ENCODE measurements at regions not wholly inside any gene's neighbourhood (a gene's known extent, or its start where the extent isn't known, plus 50 kb on each side); places are given as distances from the start of the nearest gene placed in this dataset.

GRCh38 chr11:109106151-109106906, 315.7 kb upstream of the C11orf87 start:
- H3K9ac ChIP-seq = no peak overlapping the region
- H3K79me2 ChIP-seq (ENCODE audit: insufficient read depth, low read depth) = no peaks in the 10 kb centered on the region
- no peak for TF ChIP-seq CTCF (conservative IDR thresholded peaks at IDR 0.05; ENCODE audit: low read depth, low read length)
- no peak overlapping the region for H3K27ac ChIP-seq
- H3K4me3 ChIP-seq (IDR thresholded peaks at IDR 0.05; ENCODE audit: insufficient read depth, low read depth, low read length) = no peak overlapping the region
- H4K20me1 ChIP-seq (ENCODE audit: insufficient read depth) = no peaks in the 10 kb centered on the region
- no peaks in the 10 kb centered on the region for H3K36me3 ChIP-seq (ENCODE audit: insufficient read depth)
- H3K4me2 ChIP-seq = no peak overlapping the region
- no peaks in the 10 kb centered on the region for H3K27me3 ChIP-seq (ENCODE audit: insufficient read depth, low read depth)
- no peak overlapping the region for H2AFZ ChIP-seq (ENCODE audit: low read depth)
- no peaks in the 10 kb centered on the region for H3K4me1 ChIP-seq (ENCODE audit: low read depth, poor library complexity, severe bottlenecking)

DNA sequence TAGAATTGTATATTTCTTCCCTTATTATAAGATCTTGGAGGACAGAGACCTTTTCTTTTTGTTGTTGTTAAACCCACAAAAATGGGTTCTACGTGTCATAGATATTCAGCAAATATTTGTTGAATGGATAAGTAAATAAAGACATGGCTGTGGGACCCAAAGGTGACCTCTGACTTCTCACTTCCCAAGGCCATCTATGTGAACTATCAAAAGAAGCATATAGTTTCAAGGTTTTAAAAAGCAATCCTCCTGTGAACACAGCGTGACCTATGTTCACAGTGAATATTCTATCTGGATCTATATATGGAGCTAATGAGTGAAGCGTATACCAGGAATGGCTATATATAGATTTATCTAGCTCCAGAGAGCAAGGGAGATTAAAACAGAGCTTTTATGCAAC, 312.8 kb upstream of the C11orf87 start:
- Histone ChIP-seq H4K20me1 (ENCODE audit: insufficient read depth) (no peaks in the 10 kb centered on the region), H3K9ac (no peak overlapping the region), H2AFZ (ENCODE audit: low read depth) (no peak overlapping the region), H3K27ac (no peak overlapping the region), H3K4me3 (IDR thresholded peaks at IDR 0.05; ENCODE audit: insufficient read depth, low read depth, low read length) (no peak overlapping the region), H3K36me3 (ENCODE audit: insufficient read depth) (no peaks in the 10 kb centered on the region), H3K4me2 (no peak overlapping the region), H3K4me1 (ENCODE audit: low read depth, poor library complexity, severe bottlenecking) (no peaks in the 10 kb centered on the region), H3K79me2 (ENCODE audit: insufficient read depth, low read depth) (no peaks in the 10 kb centered on the region), H3K27me3 (ENCODE audit: insufficient read depth, low read depth) (no peaks in the 10 kb centered on the region)
- no peak for TF ChIP-seq CTCF (conservative IDR thresholded peaks at IDR 0.05; ENCODE audit: low read depth, low read length)

- Histone ChIP-seq H3K79me2 (ENCODE audit: insufficient read depth, low read depth) (no peaks in the 10 kb centered on the region), H3K27ac (no peak overlapping the region), H3K9ac (no peak overlapping the region), H3K36me3 (ENCODE audit: insufficient read depth) (no peaks in the 10 kb centered on the region), H2AFZ (ENCODE audit: low read depth) (no peak overlapping the region), H3K4me2 (no peak overlapping the region), H3K27me3 (ENCODE audit: insufficient read depth, low read depth) (no peaks in the 10 kb centered on the region), H4K20me1 (ENCODE audit: insufficient read depth) (no peaks in the 10 kb centered on the region), H3K4me1 (ENCODE audit: low read depth, poor library complexity, severe bottlenecking) (no peaks in the 10 kb centered on the region), H3K4me3 (IDR thresholded peaks at IDR 0.05; ENCODE audit: insufficient read depth, low read depth, low read length) (no peak overlapping the region)
- TF ChIP-seq CTCF (conservative IDR thresholded peaks at IDR 0.05; ENCODE audit: low read depth, low read length) = no peak
Measured at GRCh38 chr11:109109571-109110315, 312.2 kb upstream of the C11orf87 start.

GRCh38 chr11:109112261-109112660, 309.7 kb upstream of the C11orf87 start:
- no peak for TF ChIP-seq CTCF (conservative IDR thresholded peaks at IDR 0.05; ENCODE audit: low read depth, low read length)
- Histone ChIP-seq H3K27me3 (ENCODE audit: insufficient read depth, low read depth) (no peaks in the 10 kb centered on the region), H3K4me3 (IDR thresholded peaks at IDR 0.05; ENCODE audit: insufficient read depth, low read depth, low read length) (no peak overlapping the region), H3K27ac (no peak overlapping the region), H2AFZ (ENCODE audit: low read depth) (no peak overlapping the region), H3K4me2 (no peak overlapping the region), H3K79me2 (ENCODE audit: insufficient read depth, low read depth) (no peaks in the 10 kb centered on the region), H3K36me3 (ENCODE audit: insufficient read depth) (no peaks in the 10 kb centered on the region), H4K20me1 (ENCODE audit: insufficient read depth) (no peaks in the 10 kb centered on the region), H3K9ac (no peak overlapping the region), H3K4me1 (ENCODE audit: low read depth, poor library complexity, severe bottlenecking) (no peaks in the 10 kb centered on the region)
